CD4-positive, alpha-beta T cell treated with Interleukin-17A for 1 hour (primary cell): ENCODE measurements at regions not wholly inside any gene's neighbourhood (a gene's known extent, or its start where the extent isn't known, plus 50 kb on each side); places are given as distances from the start of the nearest gene placed in this dataset.
"Not testable (repeated sequence)": the region's sequence is repeated elsewhere in the genome, so short reads cannot be mapped to it uniquely, and the experiment has no call there.

Experiments
- DNase-seq: peaks from one replicate; pipeline ENCODE4 v3.0.0-alpha.2; 2020

DNA sequence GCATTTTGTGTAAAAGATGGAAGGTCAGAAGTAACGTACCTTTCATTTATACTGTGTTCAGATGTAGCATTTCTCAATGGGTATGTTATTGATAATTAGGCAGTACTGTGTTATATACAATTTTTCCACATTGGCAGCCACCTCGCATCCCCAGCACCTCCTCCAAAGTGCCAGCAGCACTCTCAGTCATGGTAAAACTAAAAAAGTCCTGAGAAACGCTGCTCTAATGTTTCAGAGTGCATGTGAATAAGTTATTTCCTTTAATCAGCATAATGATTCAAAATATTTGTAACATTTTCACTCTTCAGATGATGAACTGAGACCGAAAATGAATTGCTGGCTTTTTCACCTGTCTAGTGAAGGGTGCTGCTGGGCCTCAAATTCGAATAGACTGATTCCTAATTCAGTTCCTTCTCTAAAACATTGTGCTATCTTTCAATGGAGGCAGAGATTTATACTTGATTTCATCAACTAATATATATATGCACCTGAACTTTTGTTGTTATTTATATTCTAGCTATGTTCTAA, 79.9 kb upstream of the ANKRD55 start:
- DNase-seq, result no peak

DNA sequence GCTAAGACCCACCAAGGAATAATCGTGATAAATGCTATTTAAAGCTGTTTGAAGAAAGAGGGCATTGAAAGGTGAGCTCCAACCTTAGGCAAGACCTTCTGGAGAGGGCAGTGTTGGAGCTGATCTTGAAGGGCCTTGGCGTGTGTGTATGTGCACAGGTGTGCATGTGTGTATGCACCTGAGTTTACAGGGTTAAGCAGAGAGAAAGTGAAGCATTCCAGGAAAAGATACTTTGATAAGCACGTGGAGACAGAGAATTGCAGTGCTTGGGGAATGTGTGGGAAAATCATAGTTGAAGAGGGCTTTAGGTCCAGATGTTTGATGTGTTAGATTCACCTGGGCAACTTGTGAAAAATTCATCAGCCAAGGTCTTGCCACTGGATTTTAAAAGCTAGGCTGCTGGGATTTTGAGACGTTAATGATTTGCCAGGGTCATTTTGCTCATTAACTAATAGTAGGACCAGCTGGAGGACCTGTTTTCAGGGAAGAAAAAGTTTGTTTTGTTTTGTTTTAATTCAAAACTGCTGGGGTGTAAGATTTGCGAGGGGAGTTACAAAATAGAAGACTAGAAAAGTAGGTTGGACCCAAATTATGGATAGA, 78.3 kb upstream of the ANKRD55 start:
- DNase-seq, result no peak

DNA sequence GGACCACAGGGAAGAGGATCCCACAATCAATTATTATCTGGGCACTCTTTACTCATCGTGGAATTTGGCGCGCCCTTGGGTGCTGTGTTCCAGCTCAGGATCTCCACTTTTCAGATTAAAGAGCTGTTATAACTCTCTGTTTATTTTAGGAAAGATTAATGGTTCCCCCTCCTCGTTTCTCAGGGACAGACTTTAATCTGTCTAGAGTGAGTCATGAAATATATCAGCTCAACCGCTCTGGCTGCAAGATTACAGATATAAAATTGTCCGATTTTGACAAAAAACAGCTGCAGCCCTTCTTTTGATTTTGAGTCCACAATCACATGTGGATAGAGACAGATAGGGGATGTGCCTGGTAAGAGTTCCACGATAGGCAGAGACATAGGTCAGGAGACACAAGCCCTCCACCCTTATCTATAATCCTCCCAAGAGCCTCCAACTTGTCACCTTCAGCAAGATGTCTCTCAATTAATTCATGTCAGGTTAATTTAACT, 77.6 kb upstream of the ANKRD55 start:
- DNase-seq, result no peak

DNA sequence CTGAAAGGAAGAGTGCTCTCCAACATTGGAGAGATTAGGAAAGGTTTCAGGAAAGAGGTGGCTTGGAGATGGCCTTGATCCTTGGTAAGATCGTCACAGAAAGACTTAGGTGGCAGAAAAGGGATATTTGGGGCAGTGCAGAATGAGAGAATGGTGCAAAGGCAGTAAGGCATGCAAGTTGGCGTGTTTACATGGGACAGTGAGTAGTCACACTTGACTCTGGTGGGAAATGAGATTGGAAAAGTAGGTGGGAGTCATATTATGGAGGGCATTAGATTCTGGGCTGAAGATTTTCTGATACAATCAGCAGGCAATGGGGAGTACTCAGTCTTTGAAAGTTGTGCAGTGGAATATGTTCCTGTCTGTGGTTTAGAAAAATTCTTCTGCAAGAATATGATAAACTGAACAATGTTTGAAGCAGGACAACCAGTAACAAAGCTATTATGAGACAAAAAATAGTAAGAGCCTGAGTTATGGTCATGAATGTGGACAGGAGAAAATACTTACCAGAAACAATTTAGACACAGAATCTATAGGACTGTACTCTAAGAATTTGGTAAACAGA, 76.2 kb upstream of the ANKRD55 start:
- DNase-seq, result no peak

DNA sequence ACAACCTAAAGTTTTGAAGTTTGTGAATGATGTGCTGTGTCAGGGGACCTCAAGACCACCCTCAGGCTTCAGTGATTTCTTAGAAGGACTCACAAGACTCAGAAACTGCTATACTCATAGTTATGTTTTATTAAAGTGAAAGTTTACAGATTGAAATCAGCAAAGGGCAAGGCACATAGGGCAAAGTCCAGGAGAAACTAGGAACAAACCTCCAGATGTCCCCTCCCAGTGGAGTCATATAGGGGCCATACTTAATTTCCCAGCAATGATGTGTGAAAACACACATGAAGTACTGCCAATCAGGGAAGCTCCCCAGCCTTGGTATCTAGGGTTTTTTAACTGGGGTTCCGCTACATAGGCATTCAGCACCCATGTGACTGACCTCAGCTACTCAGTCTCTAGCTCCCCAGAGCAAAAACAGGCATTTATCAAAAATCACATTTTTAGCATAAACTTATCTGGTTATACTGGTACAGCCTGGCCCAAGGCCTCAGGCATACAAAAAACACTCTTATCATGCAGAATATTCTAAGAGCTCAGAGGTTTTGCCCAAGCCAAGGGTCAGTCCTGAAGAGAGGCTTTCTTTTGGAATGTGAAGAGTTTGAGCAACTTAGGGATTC, 74.7 kb upstream of the ANKRD55 start:
- no peak for DNase-seq

DNA sequence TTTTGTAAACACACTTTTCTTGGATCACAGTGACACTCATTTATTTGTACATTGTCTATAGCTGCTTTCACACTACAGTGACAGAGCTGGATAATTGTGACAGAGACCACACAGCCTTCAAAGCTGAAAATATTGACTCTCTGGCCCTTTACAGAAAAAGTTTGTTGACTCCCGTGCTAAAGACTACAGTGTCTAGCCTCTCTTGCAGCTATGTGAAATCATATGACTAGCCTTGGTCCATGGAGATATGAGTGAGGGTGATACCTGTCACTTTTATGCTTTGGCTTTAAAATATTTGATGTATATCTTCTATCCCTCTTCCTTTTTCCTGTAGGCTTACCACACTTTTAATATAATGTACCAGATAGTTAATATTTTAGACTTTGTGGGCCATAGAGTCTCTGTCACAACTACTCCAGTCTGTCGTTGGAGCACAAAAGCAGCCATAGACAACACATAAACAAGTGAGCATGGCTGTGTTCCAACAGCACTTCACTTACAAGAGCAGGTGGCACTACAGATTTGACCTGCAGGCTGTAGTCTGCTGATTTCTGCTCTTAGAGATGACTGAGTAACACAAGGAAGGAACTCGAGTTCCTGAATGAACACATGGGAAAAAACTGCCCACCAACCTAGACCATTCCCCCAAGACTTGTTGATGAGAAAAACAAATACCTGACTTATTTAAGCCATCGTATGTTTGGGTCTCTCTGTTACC, 73.5 kb upstream of the ANKRD55 start:
- no peak for DNase-seq

DNA sequence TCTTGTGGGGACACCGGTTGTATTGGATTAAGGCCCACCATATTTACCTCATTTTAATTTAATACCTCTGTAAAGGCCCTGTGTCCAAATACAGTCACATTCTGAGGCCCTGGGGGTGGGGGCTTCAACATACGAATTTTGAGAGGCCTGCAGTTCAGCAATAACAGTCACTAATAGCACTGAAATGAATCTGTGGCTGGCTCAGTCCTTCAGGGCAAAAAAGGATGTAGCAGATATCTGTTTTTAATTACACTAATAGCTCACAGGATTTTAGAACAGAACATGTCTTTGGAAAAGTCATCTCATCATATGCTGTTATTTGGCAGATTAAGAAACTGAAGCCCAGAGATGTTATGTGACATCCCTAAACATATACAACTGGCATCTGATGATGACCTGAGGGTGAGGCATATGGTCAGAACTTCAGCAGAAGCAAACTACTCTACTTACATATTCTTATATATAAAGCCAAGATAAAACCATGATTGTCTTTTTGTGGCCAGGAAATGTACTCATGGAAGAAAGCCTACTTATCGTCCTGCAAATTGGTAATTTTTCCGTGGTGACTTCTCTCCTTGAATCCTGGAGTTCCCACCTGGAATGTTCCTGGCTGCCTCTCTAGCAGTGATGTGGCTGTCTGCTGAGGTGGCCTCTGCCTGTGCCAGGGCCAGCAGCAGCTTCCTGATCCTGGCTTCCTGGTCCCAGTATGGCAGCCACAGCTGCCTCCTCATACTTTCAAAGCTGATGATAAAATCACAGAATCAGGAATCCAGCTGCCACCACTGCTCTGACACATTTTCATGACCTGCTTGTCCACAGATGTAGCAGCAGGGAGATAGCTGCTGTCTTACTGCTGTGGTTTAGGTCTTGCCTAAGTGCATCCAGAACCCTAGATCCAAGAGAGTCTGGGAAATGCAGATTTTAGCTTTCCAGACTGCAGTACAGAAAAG, 72.1 kb upstream of the ANKRD55 start:
- no peak for DNase-seq

DNA sequence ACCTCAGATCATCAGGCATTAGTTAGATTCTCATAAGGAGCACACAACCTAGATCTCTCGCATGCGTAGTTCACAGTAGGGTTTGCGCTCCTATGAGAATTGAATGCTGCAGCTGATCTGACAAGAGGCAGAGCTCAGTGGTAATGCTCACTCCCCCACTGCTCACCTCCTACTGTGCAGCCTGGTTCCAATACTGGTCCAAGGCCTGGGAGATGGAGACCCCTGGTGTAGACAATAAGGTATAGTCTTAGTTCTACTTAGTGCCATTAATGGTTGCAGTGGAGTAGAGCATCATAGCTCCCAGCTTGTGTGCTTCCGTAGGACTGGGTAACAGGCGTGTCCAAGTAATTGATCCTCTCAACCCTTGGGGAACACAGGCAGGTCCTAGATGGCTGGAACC, 70.4 kb upstream of the ANKRD55 start:
- no peak for DNase-seq

DNA sequence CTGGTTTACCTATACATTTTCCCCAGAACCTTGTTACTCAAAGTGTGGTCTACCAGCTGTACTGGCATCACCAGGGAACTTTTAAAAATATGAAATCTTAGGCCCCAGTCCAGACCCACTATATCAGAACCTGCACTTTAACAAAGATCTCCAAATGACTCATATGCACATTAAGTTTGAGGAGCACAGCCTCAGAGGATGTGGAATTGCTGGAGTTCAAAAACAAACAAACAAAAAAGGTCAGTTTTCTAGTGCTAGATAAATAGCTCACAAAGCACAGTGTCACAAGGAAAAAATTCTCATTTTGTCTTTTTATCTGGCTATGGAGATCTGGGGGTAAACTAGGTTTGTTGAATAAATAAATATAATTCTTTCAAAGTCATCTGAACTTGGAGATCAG, 68.9 kb upstream of the ANKRD55 start:
- no peak for DNase-seq

DNA sequence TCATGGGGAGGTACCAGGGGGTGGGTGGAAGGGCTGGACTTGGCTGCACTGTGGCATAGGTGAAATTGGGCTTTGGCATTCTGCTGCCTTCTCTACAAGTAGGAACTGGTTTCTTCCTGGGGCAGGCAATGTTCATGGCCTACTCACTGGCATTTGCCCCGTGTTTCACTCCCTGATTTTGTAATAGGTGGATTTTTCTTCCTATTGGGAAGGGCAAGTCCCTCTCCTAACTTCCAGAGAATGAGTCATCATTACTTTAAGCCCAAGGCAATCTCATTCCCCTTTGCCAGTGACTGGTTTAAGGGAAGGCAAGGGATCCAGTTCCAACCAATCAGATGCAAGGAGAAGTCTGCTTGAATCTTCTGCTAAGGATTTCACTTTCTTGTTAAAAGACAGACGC, 67.9 kb upstream of the ANKRD55 start:
- DNase-seq, result no peak

DNA sequence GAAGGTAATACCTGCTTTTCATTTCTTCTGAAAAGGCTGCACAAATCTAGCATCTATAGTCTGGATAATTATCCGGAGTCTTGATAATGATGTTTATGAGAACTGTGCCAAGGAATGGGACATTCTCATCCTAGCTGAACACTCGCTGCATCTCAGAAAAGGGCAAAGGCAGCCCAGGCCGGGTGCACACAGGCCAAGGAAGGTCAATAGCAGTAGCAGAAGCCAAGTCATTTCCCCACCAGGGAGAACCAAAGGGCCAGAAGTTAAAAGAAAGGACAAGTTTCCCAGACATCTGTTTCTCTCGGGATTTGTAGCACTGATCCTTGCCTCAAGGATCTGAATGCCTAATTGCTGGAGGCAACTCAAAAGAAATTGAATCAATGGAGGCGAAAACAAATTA, 66.1 kb upstream of the ANKRD55 start:
- DNase-seq, result no peak

DNA sequence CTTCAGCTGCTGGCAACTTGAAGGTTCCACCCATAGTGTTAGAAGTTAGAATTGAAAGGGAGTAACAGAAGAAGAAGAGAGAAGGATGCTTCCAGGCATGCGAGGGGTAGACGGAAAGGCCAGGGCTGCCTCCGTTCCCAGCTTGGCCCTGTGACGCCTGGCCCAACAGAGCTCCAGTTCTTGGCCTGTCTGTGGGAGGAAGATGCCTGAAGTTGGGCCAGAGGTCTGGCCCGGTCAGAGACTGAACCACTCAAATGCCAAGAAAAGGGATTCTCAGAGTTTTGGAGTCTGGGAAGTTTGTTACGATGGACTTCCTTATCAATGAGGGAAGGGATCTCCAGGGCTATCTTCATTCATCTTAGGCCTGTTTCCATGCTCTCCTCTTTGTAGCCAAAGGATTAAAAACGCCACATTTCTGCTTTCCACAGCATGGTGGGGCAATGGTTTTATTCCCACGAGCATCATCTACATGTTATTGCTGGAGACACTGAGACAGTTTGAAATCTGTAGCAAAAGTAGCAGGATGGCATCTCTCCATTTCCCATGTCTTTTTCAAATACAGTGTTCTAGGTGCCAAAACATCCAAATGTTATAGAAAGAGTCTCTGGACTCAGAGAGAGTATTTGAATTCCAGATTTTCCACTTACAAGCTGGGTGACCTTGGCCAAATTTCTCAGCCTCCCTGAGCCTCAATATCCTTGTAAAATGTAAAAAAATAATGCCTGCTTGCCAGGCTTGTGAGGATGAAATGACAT, 65.4 kb upstream of the ANKRD55 start:
- no peak for DNase-seq

DNA sequence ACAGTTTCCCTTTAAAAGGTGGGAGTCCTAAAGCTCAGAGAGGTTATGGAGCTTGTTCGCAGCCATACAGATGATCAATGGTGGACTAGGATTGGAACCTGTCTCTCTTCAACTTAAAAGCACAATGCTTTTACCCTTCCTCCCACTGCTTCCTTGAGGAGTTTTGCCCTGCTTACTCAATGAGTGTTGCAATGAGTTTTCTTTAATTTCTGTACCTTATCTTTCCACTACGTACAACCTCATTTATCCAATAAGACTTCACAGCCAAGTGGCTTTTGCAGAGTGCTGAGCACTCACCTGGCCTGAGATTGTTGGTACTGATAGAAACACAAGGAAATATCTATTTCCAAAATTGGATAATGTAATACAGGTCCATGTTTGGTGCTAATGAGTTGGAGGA, 64.7 kb upstream of the ANKRD55 start:
- no peak for DNase-seq

DNA sequence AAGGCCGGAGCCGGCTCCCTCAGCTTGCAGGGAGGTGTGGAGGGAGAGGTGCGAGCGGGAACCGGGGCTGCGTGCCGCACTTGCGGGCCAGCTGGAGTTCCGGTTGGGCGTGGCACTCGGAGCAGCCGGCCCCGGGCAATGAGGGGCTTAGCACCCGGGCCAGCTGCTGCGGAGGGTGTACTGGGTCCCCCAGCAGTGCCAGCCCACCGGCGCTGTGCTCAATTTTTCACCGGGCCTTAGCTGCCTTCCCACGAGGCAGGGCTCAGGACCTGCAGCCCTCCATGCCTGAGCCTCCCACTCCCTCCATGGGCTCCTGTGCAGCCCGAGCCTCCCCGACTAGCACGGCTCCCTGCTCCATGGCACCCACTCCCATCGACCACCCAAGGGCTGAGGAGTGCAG, 62.2 kb upstream of the ANKRD55 start:
- not testable (repeated sequence) for DNase-seq

DNA sequence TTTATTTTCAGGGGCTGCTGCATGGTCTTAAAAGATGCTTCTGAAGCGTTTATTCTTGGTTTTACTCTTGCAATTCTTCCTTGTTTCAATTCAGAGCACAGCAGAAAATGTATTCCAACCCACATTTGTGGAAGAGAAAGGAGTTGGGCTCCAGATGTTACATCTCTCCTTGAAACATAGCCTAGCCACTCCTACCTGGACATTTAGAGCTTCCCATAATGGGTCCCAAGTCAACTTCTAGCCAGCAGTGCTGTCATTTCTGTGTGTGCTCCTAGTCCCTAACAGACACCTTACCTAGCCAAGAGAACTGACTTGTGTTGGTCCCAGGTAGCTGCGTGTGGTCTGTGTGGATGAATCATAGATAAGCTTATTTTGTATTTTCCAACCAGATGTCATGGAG, 61.2 kb upstream of the ANKRD55 start:
- no peak for DNase-seq

DNA sequence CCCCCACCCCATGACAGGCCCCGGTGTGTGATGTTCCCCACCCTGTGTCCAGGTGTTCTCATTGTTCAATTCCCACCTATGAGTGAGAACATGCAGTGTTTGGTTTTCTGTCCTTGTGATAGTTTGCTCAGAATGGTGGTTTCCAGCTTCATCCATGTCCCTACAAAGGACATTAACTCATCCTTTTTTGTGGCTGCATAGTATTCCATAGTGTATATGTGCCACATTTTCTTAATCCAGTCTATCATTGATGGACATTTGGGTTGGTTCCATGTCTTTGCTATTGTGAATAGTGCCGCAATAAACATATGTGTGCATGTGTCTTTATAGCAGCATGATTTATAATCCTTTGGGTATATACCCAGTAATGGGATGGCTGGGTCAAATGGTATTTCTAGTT, 59.7 kb upstream of the ANKRD55 start:
- DNase-seq, result not testable (repeated sequence)

DNA sequence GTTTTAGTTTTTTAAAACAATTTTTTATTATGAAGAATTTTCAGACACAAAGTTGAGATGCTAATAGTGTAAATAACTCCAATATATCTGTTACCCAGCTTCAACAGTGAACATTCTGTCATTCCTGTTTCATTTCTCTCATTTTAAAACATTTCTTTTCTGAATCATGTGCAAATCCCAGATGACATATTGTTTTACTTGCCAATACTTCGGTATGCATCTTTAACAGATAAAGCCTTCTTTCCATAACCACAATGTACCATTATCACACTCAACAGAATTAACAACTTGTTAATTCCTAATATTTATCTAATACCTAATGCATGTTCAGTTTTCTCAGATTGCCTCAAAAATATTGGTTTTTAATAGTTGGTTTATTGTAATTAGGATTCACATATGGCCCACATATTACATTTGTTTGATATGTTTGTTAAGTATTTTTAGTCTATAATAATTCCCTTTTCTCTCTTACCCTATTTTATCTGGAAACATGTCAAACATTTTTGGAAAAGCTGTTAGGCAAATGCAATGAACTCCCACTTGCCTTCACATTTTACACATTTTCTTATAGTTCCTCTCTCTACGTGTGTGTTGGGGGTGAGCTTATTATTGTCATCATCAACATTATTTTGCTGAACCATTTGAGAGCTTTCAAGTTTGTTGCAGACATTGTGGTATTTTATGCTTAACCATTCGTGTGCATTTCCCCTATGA, 58.7 kb upstream of the ANKRD55 start:
- DNase-seq, result no peak

DNA sequence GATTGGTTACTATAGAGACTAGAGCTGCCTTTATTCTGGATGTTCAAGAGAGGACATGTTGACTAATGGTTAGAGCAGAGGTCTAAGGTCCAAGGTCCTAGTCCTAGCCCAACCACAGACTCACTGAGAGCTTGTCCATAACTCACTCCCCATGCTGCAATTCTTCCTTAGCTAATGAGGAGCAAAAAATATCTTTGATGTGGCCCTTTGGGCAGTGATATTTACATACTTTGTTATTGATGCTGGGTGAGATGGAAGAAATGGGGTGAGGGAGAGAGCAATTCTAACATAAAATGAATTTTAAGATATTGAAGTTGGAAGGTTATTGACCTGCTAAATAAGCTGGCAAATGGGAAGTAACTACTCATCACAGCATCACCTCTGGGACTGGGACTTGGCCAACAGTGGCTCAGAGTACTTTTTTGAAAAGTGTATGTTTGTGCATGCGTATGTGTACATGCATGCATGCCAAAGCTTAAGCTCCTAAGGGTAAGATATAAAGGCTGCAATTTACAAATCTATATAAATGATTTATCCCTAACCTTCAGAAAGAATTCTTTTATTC, 58.0 kb upstream of the ANKRD55 start:
- DNase-seq, result no peak

DNA sequence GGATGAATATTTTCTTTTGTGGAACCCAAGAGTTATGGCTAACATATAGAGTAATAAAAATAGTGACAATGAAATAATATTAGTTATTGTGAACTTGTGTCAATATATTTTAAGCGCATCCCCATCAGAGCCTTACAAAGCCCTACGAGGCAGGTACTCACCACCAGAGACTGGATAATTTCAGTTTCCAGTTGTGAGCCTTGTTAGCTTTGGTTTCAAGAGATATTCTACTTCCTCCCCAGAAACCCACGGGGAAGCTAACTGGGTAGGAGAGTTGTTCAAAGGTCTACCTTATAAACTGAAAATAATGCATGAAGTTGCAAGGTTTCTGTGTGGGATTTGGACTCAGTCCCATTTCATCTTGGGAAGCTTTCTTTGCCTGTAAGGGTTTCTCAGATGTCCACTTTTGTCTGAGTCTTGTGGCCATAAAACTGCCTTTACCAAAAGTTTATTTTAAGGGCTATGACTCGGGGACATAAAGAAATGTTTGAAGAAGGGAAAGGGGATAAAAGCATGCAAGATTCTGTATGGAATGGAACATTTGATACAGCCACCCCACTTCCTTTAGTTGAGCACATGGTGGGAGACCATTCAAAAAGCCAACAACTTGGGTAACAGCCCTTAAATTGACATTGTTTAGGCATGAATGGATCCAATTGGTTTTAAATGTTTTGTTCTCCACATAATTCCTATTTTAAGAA, 57.4 kb upstream of the ANKRD55 start:
- DNase-seq, result no peak

DNA sequence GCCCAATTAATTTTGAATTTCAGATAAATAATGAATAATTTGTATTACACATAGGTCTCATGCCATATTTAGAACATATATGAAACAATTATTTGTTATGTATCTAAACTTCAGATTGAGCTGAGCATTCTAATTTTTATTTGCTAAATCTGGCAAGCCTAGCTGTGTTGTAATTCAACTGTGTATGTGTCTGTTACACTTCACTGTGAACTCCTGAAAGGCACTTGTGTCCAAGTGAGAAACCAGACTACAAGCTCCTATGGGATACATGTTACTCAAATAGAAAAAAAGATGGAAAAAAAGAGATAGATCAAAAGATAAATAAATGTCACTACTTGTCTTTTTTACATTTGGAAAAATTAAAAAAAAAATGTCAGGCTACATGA, 56.5 kb upstream of the ANKRD55 start:
- DNase-seq, result no peak
